IMR-90 (cell line): ENCODE measurements at regions not wholly inside any gene's neighbourhood (a gene's known extent, or its start where the extent isn't known, plus 50 kb on each side); places are given as distances from the start of the nearest gene placed in this dataset.

ENCODE experiments used
- BHLHE40 ChIP-seq: fragments of 150-350 bp; IDR thresholded peaks from 2 replicates; pipeline ENCODE4 v1.6.1; 2016; ENCODE audit warnings: mild to moderate bottlenecking, low read depth, low read length
- CEBPB ChIP-seq: IDR thresholded peaks from 2 replicates; pipeline ENCODE4 v1.6.1; 2012; ENCODE audit warnings: low read depth, low read length, improper control_type of control experiment
- MAFK ChIP-seq: IDR thresholded peaks from 2 replicates; pipeline ENCODE4 v1.6.1; 2012; ENCODE audit warnings: low read depth, low read length, improper control_type of control experiment
- POLR2A ChIP-seq: IDR thresholded peaks from 2 replicates; pipeline ENCODE4 v1.6.1; 2012; ENCODE audit warnings: mild to moderate bottlenecking, low read depth, low read length
- RAD21 ChIP-seq: IDR thresholded peaks from 2 replicates; pipeline ENCODE4 v1.6.1; 2012; ENCODE audit warnings: low read length, improper control_type of control experiment
- RFX5 ChIP-seq: IDR thresholded peaks from 2 replicates; pipeline ENCODE4 v1.8.0; 2012; ENCODE audit warnings: low read depth, mild to moderate bottlenecking, low read length, moderate library complexity
- TF ChIP-seq, protein P1 (sequence below): conservative IDR thresholded peaks from 2 replicates; pipeline ENCODE4 v1.5.1; 2012; ENCODE audit warnings: mild to moderate bottlenecking, low read depth, low read length, improper control_type of control experiment
- TF ChIP-seq, protein P2 (sequence below): fragments of 150-350 bp; IDR thresholded peaks from 2 replicates; pipeline ENCODE4 v1.6.1; 2017; ENCODE audit warnings: mild to moderate bottlenecking, antibody characterized with exemption, low read length, low read depth

DNA sequence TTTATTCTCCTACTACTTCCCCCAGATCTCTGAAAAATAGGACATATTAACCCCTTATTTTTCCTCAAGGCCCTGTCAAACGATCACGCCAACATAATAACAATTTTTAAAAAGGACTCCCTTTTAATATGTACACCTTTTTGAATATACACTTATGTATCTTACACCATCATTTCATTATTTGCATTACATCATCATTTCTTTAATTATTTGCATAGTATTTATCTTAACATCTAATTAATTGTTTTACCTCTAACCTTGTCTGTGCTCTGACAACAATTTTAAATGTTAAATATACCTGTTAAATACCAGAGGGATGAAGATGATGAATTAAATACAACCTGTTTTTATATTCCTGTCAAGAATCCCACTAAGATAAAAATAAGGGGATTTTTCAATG is 432.2 kb downstream of the PTPRC start:
- no peak for TF ChIP-seq BHLHE40
- TF ChIP-seq, protein P1, sequence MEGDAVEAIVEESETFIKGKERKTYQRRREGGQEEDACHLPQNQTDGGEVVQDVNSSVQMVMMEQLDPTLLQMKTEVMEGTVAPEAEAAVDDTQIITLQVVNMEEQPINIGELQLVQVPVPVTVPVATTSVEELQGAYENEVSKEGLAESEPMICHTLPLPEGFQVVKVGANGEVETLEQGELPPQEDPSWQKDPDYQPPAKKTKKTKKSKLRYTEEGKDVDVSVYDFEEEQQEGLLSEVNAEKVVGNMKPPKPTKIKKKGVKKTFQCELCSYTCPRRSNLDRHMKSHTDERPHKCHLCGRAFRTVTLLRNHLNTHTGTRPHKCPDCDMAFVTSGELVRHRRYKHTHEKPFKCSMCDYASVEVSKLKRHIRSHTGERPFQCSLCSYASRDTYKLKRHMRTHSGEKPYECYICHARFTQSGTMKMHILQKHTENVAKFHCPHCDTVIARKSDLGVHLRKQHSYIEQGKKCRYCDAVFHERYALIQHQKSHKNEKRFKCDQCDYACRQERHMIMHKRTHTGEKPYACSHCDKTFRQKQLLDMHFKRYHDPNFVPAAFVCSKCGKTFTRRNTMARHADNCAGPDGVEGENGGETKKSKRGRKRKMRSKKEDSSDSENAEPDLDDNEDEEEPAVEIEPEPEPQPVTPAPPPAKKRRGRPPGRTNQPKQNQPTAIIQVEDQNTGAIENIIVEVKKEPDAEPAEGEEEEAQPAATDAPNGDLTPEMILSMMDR = no peak
- TF ChIP-seq MAFK = no peak
- TF ChIP-seq POLR2A = no peak
- no peak for TF ChIP-seq CEBPB
- no peak for TF ChIP-seq RFX5
- TF ChIP-seq RAD21 = no peak
- TF ChIP-seq, protein P2, sequence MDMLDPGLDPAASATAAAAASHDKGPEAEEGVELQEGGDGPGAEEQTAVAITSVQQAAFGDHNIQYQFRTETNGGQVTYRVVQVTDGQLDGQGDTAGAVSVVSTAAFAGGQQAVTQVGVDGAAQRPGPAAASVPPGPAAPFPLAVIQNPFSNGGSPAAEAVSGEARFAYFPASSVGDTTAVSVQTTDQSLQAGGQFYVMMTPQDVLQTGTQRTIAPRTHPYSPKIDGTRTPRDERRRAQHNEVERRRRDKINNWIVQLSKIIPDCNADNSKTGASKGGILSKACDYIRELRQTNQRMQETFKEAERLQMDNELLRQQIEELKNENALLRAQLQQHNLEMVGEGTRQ = no peak
